GM23338 (cell line): ENCODE measurements at regions not wholly inside any gene's neighbourhood (a gene's known extent, or its start where the extent isn't known, plus 50 kb on each side); places are given as distances from the start of the nearest gene placed in this dataset.

ENCODE experiments used
- ATAC-seq: fragments of 200-7000 bp; cut with Tn5 transposase; 3 replicates; pipeline ENCODE4 v1.9.1; 2020
- DNase-seq: peaks from one replicate; pipeline ENCODE4 v3.0.0-alpha.2; 2015; ENCODE audit warnings: low spot score
- H2AFZ ChIP-seq: fragments of 200-600 bp; sonication (generic); 2 replicates; pipeline ENCODE4 v1.8.0; 2016; ENCODE audit warnings: antibody characterized with exemption, mild to moderate bottlenecking, moderate library complexity
- H3F3A ChIP-seq: fragments of 200-600 bp; sonication (generic); replicated peaks from 2 replicates; pipeline ENCODE4 v1.8.0; 2017; ENCODE audit warnings: antibody characterized with exemption, mixed run types, low read depth
- H3K27ac ChIP-seq: fragments of 200-600 bp; sonication (generic); 2 replicates; pipeline ENCODE4 v1.6.1; 2016; ENCODE audit warnings: low read depth
- H3K27me3 ChIP-seq: fragments of 200-600 bp; sonication (generic); 2 replicates; pipeline ENCODE4 v1.8.0; 2016; ENCODE audit warnings: mild to moderate bottlenecking, mixed run types, moderate library complexity; ENCODE audit not compliant: insufficient read depth
- H3K36me3 ChIP-seq: fragments of 200-600 bp; sonication (generic); 2 replicates; pipeline ENCODE4 v1.8.0; 2016; ENCODE audit warnings: mild to moderate bottlenecking; ENCODE audit not compliant: insufficient read depth
- H3K4me1 ChIP-seq: fragments of 200-600 bp; sonication (generic); 2 replicates; pipeline ENCODE4 v1.8.0; 2016; ENCODE audit warnings: mild to moderate bottlenecking, moderate library complexity; ENCODE audit not compliant: insufficient read depth
- H3K4me2 ChIP-seq: fragments of 200-600 bp; sonication (generic); 2 replicates; pipeline ENCODE4 v1.7.1; 2017; ENCODE audit warnings: mixed run types
- H3K4me3 ChIP-seq: fragments of 200-600 bp; sonication (generic); 2 replicates; pipeline ENCODE4 v1.6.1; 2016; ENCODE audit warnings: mixed run types
- H3K79me2 ChIP-seq: fragments of 200-600 bp; sonication (generic); replicated peaks from 2 replicates; pipeline ENCODE4 v1.8.0; 2017; ENCODE audit warnings: mild to moderate bottlenecking; ENCODE audit not compliant: insufficient read depth
- H3K9me2 ChIP-seq: fragments of 200-600 bp; sonication (generic); 2 replicates; pipeline ENCODE4 v1.8.0; 2017; ENCODE audit not compliant: insufficient read depth
- H4K20me1 ChIP-seq: fragments of 200-600 bp; sonication (generic); replicated peaks from 2 replicates; pipeline ENCODE4 v1.8.0; 2017; ENCODE audit warnings: mild to moderate bottlenecking; ENCODE audit not compliant: insufficient read depth
- H3K27ac Mint-ChIP-seq: 2 replicates; pipeline ENCODE4 v1.8.0; 2020; ENCODE audit warnings: inconsistent platforms, mild to moderate bottlenecking, moderate library complexity, mixed read lengths
- H3K27me3 Mint-ChIP-seq: 3 replicates; pipeline ENCODE4 v1.8.0; 2022; ENCODE audit warnings: low read depth, mild to moderate bottlenecking, moderate library complexity, mixed read lengths, inconsistent platforms; ENCODE audit not compliant: insufficient read depth, poor library complexity
- H3K36me3 Mint-ChIP-seq: 3 replicates; pipeline ENCODE4 v1.8.0; 2021; ENCODE audit warnings: low read depth, mild to moderate bottlenecking, inconsistent platforms, moderate library complexity, mixed read lengths
- H3K4me1 Mint-ChIP-seq: 3 replicates; pipeline ENCODE4 v1.8.0; 2020; ENCODE audit warnings: mild to moderate bottlenecking, inconsistent platforms, mixed read lengths
- H3K4me3 Mint-ChIP-seq: 3 replicates; pipeline ENCODE4 v1.8.0; 2021; ENCODE audit warnings: moderate library complexity, mild to moderate bottlenecking, inconsistent platforms, mixed read lengths
- H3K9me3 Mint-ChIP-seq: 3 replicates; pipeline ENCODE4 v1.8.0; 2020; ENCODE audit warnings: moderate library complexity, mild to moderate bottlenecking, inconsistent platforms, mixed read lengths
- CREB1 ChIP-seq: fragments of 250-450 bp; sonication (Bioruptor Pico); IDR thresholded peaks from 2 replicates; pipeline ENCODE4 v1.5.0; 2020; ENCODE audit warnings: low read depth, mild to moderate bottlenecking, moderate library complexity
- CTCF ChIP-seq, 2 experiments: fragments of 200-600 bp in 1 of 2; sonication (generic) in 1 of 2; conservative IDR thresholded peaks; 2 replicates each; pipeline versions ENCODE4 v1.5.1 to v1.6.1; 2016 to 2017; ENCODE audit warnings: antibody characterized with exemption in 2 of 2, low read depth in 2 of 2, mild to moderate bottlenecking in 2 of 2, moderate library complexity in 1 of 2
- ETS1 ChIP-seq: IDR thresholded peaks from 2 replicates; pipeline ENCODE4 v1.6.1; 2016; ENCODE audit warnings: antibody characterized with exemption
- EZH2 ChIP-seq: fragments of 200-600 bp; sonication (generic); IDR thresholded peaks from one replicate; pipeline ENCODE4 v1.8.0; 2017; ENCODE audit warnings: antibody characterized with exemption, mild to moderate bottlenecking, low read depth; ENCODE audit not compliant: unreplicated experiment
- EZH2phosphoT487 ChIP-seq: fragments of 200-600 bp; sonication (generic); IDR thresholded peaks from one replicate; pipeline ENCODE4 v1.8.1; 2018; ENCODE audit warnings: antibody characterized with exemption; ENCODE audit not compliant: unreplicated experiment
- JUNB ChIP-seq: IDR thresholded peaks from one replicate; pipeline ENCODE4 v1.6.1; 2016; ENCODE audit warnings: antibody characterized with exemption; ENCODE audit not compliant: unreplicated experiment
- NANOG ChIP-seq: IDR thresholded peaks from 2 replicates; pipeline ENCODE4 v1.6.1; 2016; ENCODE audit warnings: antibody characterized with exemption, borderline replicate concordance
- POLR2AphosphoS5 ChIP-seq: IDR thresholded peaks from 2 replicates; pipeline ENCODE4 v1.6.1; 2016; ENCODE audit warnings: antibody characterized with exemption, low read depth
- REST ChIP-seq: IDR thresholded peaks from one replicate; pipeline ENCODE4 v1.6.1; 2018; ENCODE audit warnings: antibody characterized with exemption; ENCODE audit not compliant: unreplicated experiment
- STAT1 ChIP-seq: IDR thresholded peaks from one replicate; pipeline ENCODE4 v1.6.1; 2016; ENCODE audit warnings: antibody characterized with exemption; ENCODE audit not compliant: unreplicated experiment
- ZNF114 ChIP-seq: fragments of 250-450 bp; sonication (Bioruptor Pico); IDR thresholded peaks from 2 replicates; pipeline ENCODE4 v1.5.0; 2020; ENCODE audit warnings: mild to moderate bottlenecking, moderate library complexity
- ZNF331 ChIP-seq: fragments of 250-450 bp; sonication (Bioruptor Pico); IDR thresholded peaks from 2 replicates; pipeline ENCODE4 v1.5.0; 2020; ENCODE audit warnings: low read depth, mild to moderate bottlenecking, moderate library complexity
- ZNF462 ChIP-seq: fragments of 250-450 bp; sonication (Bioruptor Pico); IDR thresholded peaks from 2 replicates; pipeline ENCODE4 v1.5.0; 2020; ENCODE audit warnings: mild to moderate bottlenecking, moderate library complexity

- Histone ChIP-seq H3K4me2 (no peak overlapping the region), H3K9me2 (no peaks in the 10 kb centered on the region), H4K20me1 (no peaks in the 10 kb centered on the region), H2AFZ (no peak overlapping the region), H3K27me3 (no peaks in the 10 kb centered on the region), H3F3A (no peaks in the 10 kb centered on the region), H3K79me2 (no peaks in the 10 kb centered on the region), H3K36me3 (no peaks in the 10 kb centered on the region), H3K27ac (no peak overlapping the region), H3K4me1 (no peaks in the 10 kb centered on the region), H3K4me3 (no peak overlapping the region)
- no peak overlapping the region for H3K4me3 Mint-ChIP-seq
- DNase-seq, result no peak
- ATAC-seq, result no peak
- no peaks in the 10 kb centered on the region; the same call in 2 of the 3 replicates for H3K9me3 Mint-ChIP-seq
- TF ChIP-seq ZNF114 (CRISPR knock-in tag) (no peak), ETS1 (no peak), POLR2AphosphoS5 (no peak), NANOG (no peak), JUNB (no peak), EZH2 (no peak), ZNF462 (CRISPR knock-in tag) (no peak), REST (no peak), CREB1 (no peak), EZH2phosphoT487 (no peak), CTCF (conservative IDR thresholded peaks at IDR 0.05; ENCODE audit: low read depth in 2 of 2) (no peak), STAT1 (no peak), ZNF331 (CRISPR knock-in tag) (no peak)
- no peaks in the 10 kb centered on the region; the same call in 2 of the 3 replicates for H3K36me3 Mint-ChIP-seq
- H3K27me3 Mint-ChIP-seq, result peaks cover 3% of the 10 kb centered on the region
- H3K4me1 Mint-ChIP-seq, result no peaks in the 10 kb centered on the region; the same call in 2 of the 3 replicates
- no peak overlapping the region for H3K27ac Mint-ChIP-seq
Observed at GRCh38 chr15:93257920-93258319, 168.9 kb upstream of the RGMA start.
